BLaER1 treated with 17β-estradiol and CSF1 and Interleukin-3, amounts not matched to agents 10 nM and 100 nM (cell line): ENCODE measurements at regions not wholly inside any gene's neighbourhood (a gene's known extent, or its start where the extent isn't known, plus 50 kb on each side); places are given as distances from the start of the nearest gene placed in this dataset.
A peak's percentile ranks its signal among the peaks of the same experiment; 100 is the strongest.

Experiments
- H3K27ac ChIP-seq, 11 experiments: shearing (Covaris generic); formaldehyde crosslinking; 2 replicates each; pipeline ENCODE4 v1.8.1; 2022
- H3K27me3 ChIP-seq, 11 experiments: shearing (Covaris generic); formaldehyde crosslinking; 2 replicates each; pipeline ENCODE4 v1.8.1; 2022
- H3K36me3 ChIP-seq, 11 experiments: shearing (Covaris generic); formaldehyde crosslinking; 2 replicates each; pipeline ENCODE4 v1.8.1; 2022
- H3K4me1 ChIP-seq, 10 experiments: shearing (Covaris generic); formaldehyde crosslinking; 2 replicates each; pipeline ENCODE4 v1.8.1; 2022
- H3K4me2 ChIP-seq, 11 experiments: shearing (Covaris generic); formaldehyde crosslinking; 2 replicates each; pipeline ENCODE4 v1.8.1; 2022
- H3K4me3 ChIP-seq, 10 experiments: shearing (Covaris generic); formaldehyde crosslinking; 2 replicates each; pipeline ENCODE4 v1.8.1; 2022
- H3K9ac ChIP-seq, 11 experiments: shearing (Covaris generic); formaldehyde crosslinking; 2 replicates each; pipeline ENCODE4 v1.8.1; 2022
- H3K9me3 ChIP-seq, 11 experiments: shearing (Covaris generic); formaldehyde crosslinking; replicated peaks in 1 of 11; 2 replicates each; pipeline ENCODE4 v1.8.1; 2022
- H4K20me1 ChIP-seq, 11 experiments: shearing (Covaris generic); formaldehyde crosslinking; 2 replicates each; pipeline ENCODE4 v1.8.1; 2022
- Cebpa-rat ChIP-seq, 11 experiments: shearing (Covaris generic); IDR thresholded peaks; 2 replicates each; pipeline ENCODE4 v1.8.1; 2022

DNA sequence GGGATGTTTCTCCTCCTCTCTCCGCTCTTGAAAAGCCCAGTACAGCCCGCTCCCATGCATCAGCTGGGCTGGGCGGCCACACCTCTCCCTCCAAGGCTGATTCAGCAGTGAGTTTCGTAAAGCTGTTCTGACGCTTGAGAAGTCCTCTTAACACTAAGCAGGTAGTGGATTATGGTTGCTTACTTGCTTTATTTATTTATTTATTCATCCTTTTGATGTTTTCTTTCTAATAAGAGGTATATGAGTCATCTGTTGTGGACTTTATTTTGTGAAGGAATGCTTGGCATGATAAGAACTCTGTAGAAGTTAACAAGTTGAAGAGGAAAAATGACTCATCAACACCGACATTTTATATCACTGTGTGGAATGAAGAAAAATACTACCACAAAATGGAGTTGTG is 285.0 kb downstream of the SQOR start:
- 0 out of 22 replicates have a peak, but pooled peaks cover 0 to 4% (median 0%) of the 10 kb centered on the region in 11 experiments for H3K9me3 ChIP-seq
- no peak overlapping the region for H3K27ac ChIP-seq
- no peak overlapping the region for H3K4me3 ChIP-seq
- no peak overlapping the region for H3K9ac ChIP-seq
- no peaks in the 10 kb centered on the region for H4K20me1 ChIP-seq
- no peak for TF ChIP-seq Cebpa-rat (IDR thresholded peaks at IDR 0.05)
- H3K4me1 ChIP-seq: peaks cover 0 to 15% (median 7%) of the 10 kb centered on the region in 10 experiments; a peak in 7 of 20 replicates
- no peaks in the 10 kb centered on the region for H3K36me3 ChIP-seq
- H3K27me3 ChIP-seq: no peaks in the 10 kb centered on the region
- no peak overlapping the region for H3K4me2 ChIP-seq

- Histone ChIP-seq H3K4me3 (no peak overlapping the region), H4K20me1 (no peaks in the 10 kb centered on the region), H3K9me3 (0 out of 22 replicates have a peak, but pooled peaks cover 0 to 4% (median 0%) of the 10 kb centered on the region in 11 experiments), H3K27ac (no peak overlapping the region), H3K36me3 (no peaks in the 10 kb centered on the region), H3K9ac (no peak overlapping the region), H3K27me3 (no peaks in the 10 kb centered on the region), H3K4me1 (peaks cover 0 to 15% (median 7%) of the 10 kb centered on the region in 10 experiments; a peak in 7 of 20 replicates), H3K4me2 (peak overlapping the region in 7 of 11 experiments; percentile 6 to 41 (median 24); a peak in 8 of 22 replicates)
- TF ChIP-seq Cebpa-rat (IDR thresholded peaks at IDR 0.05): no peak
Measured at GRCh38 chr15:45921376-45921775, 286.5 kb downstream of the SQOR start.

DNA sequence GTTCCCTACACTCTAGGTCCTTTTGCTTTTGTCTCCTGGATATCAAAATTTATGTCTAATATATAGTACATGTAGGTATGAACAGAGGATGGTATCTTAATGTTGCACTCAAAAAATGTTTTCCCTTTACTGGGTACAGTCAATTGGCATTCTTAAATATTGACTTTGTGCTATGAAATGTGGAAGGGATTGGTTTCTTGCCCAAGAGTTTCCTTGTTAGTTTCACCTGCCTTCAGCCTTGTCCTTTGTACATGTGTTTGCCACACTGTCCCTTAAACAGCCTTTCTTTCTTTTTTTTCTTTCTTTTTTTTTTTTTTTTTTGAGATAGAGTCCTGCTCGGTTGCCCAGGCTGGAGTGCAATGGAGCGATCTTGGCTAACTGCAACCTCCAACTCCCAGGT is 287.1 kb downstream of the SQOR start:
- Histone ChIP-seq H3K27me3 (no peaks in the 10 kb centered on the region), H3K36me3 (no peaks in the 10 kb centered on the region), H3K4me1 (peaks cover 0 to 15% (median 7%) of the 10 kb centered on the region in 10 experiments; a peak in 7 of 20 replicates), H3K4me3 (no peak overlapping the region), H3K9me3 (peaks cover 0 to 4% (median 0%) of the 10 kb centered on the region in 11 experiments; a peak in 1 of 22 replicates), H4K20me1 (no peaks in the 10 kb centered on the region), H3K4me2 (peak overlapping the region in 3 of 11 experiments; percentile 6 to 27 (median 24); a peak in 4 of 22 replicates), H3K27ac (no peak overlapping the region), H3K9ac (no peak overlapping the region)
- no peak for TF ChIP-seq Cebpa-rat (IDR thresholded peaks at IDR 0.05)

DNA sequence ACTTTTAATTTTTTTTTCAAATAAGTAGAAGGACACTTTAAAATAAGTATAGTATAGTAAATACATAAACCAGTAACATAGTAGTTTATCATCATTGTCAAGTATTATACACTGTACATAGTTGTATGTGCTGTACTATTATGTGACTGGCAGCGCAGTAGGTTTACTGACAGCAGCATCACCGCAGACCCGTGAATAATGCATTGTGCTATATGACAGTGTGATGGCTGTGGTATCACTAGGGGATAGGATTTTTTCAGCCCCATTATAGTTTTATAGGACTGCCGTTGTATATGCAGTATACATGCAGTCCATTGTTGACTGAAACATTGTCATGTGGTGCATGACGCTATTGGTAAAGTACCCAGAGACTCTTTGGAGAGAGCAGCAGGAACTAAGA is 306.5 kb downstream of the SQOR start:
- Histone ChIP-seq H3K4me2 (no peak overlapping the region), H3K27ac (no peak overlapping the region), H3K9me3 (peaks cover 0 to 12% (median 1%) of the 10 kb centered on the region in 11 experiments; a peak in 4 of 22 replicates), H3K4me3 (no peak overlapping the region), H3K9ac (no peak overlapping the region), H3K4me1 (peaks cover 0 to 11% (median 2%) of the 10 kb centered on the region in 10 experiments; a peak in 8 of 20 replicates), H3K36me3 (no peaks in the 10 kb centered on the region), H4K20me1 (no peaks in the 10 kb centered on the region), H3K27me3 (no peaks in the 10 kb centered on the region)
- TF ChIP-seq Cebpa-rat (IDR thresholded peaks at IDR 0.05): no peak

GRCh38 chr15:45943240-45943639 is 308.4 kb downstream of the SQOR start:
- H3K27ac ChIP-seq: no peak overlapping the region

GRCh38 chr15:45946111-45946510 is 311.3 kb downstream of the SQOR start:
- H3K9ac ChIP-seq: no peak overlapping the region
- H3K4me3 ChIP-seq: no peak overlapping the region
- H3K27me3 ChIP-seq: no peaks in the 10 kb centered on the region
- no peaks in the 10 kb centered on the region; a peak in 1 of 22 replicates for H4K20me1 ChIP-seq
- no peak for TF ChIP-seq Cebpa-rat (IDR thresholded peaks at IDR 0.05)
- H3K9me3 ChIP-seq: peaks cover 0 to 6% (median 0%) of the 10 kb centered on the region in 11 experiments; a peak in 1 of 22 replicates
- no peak overlapping the region for H3K27ac ChIP-seq
- peaks cover 0 to 30% (median 17%) of the 10 kb centered on the region in 10 experiments; a peak in 14 of 20 replicates for H3K4me1 ChIP-seq
- no peak overlapping the region for H3K4me2 ChIP-seq
- no peaks in the 10 kb centered on the region for H3K36me3 ChIP-seq

More at GRCh38 chr15:45943240-45943639, 308.4 kb downstream of the SQOR start:
- Histone ChIP-seq H3K36me3 (no peaks in the 10 kb centered on the region), H3K4me2 (peak overlapping the region in 5 of 11 experiments; percentile 9 to 57 (median 27); a peak in 8 of 22 replicates), H3K4me1 (peaks cover 0 to 19% (median 8%) of the 10 kb centered on the region in 10 experiments; a peak in 12 of 20 replicates), H3K9me3 (peaks cover 0 to 6% (median 0%) of the 10 kb centered on the region in 11 experiments; a peak in 2 of 22 replicates), H3K27me3 (no peaks in the 10 kb centered on the region), H3K4me3 (no peak overlapping the region), H3K9ac (no peak overlapping the region), H4K20me1 (no peaks in the 10 kb centered on the region; a peak in 1 of 22 replicates)
- TF ChIP-seq Cebpa-rat (IDR thresholded peaks at IDR 0.05): no peak

DNA sequence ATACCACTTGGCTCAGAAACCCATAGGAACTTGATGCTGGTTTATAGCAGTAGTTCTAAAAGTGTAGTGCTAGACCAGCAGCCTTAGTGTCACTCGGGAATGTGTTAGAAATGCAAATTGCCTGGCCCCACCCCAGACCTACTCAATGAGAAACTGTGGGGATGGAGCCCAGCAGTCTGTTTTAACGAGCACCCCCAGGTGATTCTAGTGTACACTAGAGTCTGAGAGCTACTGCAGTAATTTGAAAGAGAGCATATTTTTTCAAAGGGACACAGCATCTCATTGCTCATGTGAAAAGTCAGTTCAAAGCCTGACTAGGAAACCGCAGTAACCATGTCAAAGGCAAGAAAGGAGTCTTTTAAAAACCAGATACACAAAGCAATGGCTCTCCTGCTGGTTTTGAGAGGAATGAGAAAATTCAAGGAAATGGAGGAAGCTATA is 313.4 kb downstream of the SQOR start:
- Histone ChIP-seq H3K27me3 (no peaks in the 10 kb centered on the region), H4K20me1 (no peaks in the 10 kb centered on the region; a peak in 1 of 22 replicates), H3K4me2 (peak overlapping the region in 9 of 11 experiments; percentile 5 to 61 (median 40); a peak in 15 of 22 replicates), H3K9me3 (peaks cover 0 to 6% (median 0%) of the 10 kb centered on the region in 11 experiments; a peak in 1 of 22 replicates), H3K9ac (no peak overlapping the region), H3K4me1 (peaks cover 0 to 24% (median 16%) of the 10 kb centered on the region in 10 experiments; a peak in 14 of 20 replicates), H3K36me3 (no peaks in the 10 kb centered on the region), H3K27ac (no peak overlapping the region), H3K4me3 (no peak overlapping the region)
- TF ChIP-seq Cebpa-rat (IDR thresholded peaks at IDR 0.05): no peak

GRCh38 chr15:45958924-45959323 is 324.1 kb downstream of the SQOR start:
- H4K20me1 ChIP-seq: no peaks in the 10 kb centered on the region
- H3K9ac ChIP-seq: no peak overlapping the region
- no peak for TF ChIP-seq Cebpa-rat (IDR thresholded peaks at IDR 0.05)
- H3K4me1 ChIP-seq: no peaks in the 10 kb centered on the region
- H3K27ac ChIP-seq: no peak overlapping the region
- H3K27me3 ChIP-seq: no peaks in the 10 kb centered on the region
- no peak overlapping the region for H3K4me2 ChIP-seq
- H3K36me3 ChIP-seq: no peaks in the 10 kb centered on the region
- peaks cover 18 to 30% (median 26%) of the 10 kb centered on the region in 11 experiments for H3K9me3 ChIP-seq
- H3K4me3 ChIP-seq: no peak overlapping the region

GRCh38 chr15:45962733-45963132 is 327.9 kb downstream of the SQOR start:
- Histone ChIP-seq H3K4me3 (no peak overlapping the region), H4K20me1 (no peaks in the 10 kb centered on the region), H3K4me1 (peaks cover 0 to 10% (median 0%) of the 10 kb centered on the region in 10 experiments; a peak in 4 of 20 replicates), H3K27ac (no peak overlapping the region), H3K9me3 (peaks cover 18 to 33% (median 26%) of the 10 kb centered on the region in 11 experiments), H3K9ac (no peak overlapping the region), H3K36me3 (no peaks in the 10 kb centered on the region), H3K27me3 (no peaks in the 10 kb centered on the region), H3K4me2 (no peak overlapping the region)
- TF ChIP-seq Cebpa-rat (IDR thresholded peaks at IDR 0.05): no peak
